H1 (cell line): ENCODE measurements at regions not wholly inside any gene's neighbourhood (a gene's known extent, or its start where the extent isn't known, plus 50 kb on each side); places are given as distances from the start of the nearest gene placed in this dataset.

ENCODE experiments used
- CTCF ChIA-PET: fragments of 300-600 bp; sonication (Branson Sonifier 250); formaldehyde crosslinking; loops from one replicate; lab custom pipeline; 2021; ENCODE audit not compliant: partially characterized antibody; lab: Charles Lee
- POLR2A ChIA-PET: fragments of 300-600 bp; sonication (Branson Sonifier 250); formaldehyde crosslinking; loops from one replicate; lab custom pipeline; 2021; ENCODE audit warnings: inconsistent platforms; ENCODE audit not compliant: partially characterized antibody; lab: Charles Lee
- DNase-seq, 2 experiments: peaks; one replicate each; pipeline versions ENCODE4 v3.0.0 to v3.0.0-alpha.2; 2010 to 2022; ENCODE audit warnings: low spot score in 2 of 2, low read depth in 1 of 2, mixed read lengths in 1 of 2
- FAIRE-seq: peaks from 2 replicates; lab custom pipeline; 2011; peaks lifted over from hg19 to GRCh38; lab: Jason Lieb, UNC
- H2AFZ ChIP-seq: 2 replicates; pipeline ENCODE4 v1.8.1; 2012; ENCODE audit warnings: low read length, inconsistent platforms
- H2AK5ac ChIP-seq: 2 replicates; pipeline ENCODE4 v1.6.1; 2013; ENCODE audit warnings: low read depth, low read length
- H2BK120ac ChIP-seq: replicated peaks from 2 replicates; pipeline ENCODE3; 2013; ENCODE audit warnings: low read depth, low read length, inconsistent platforms
- H2BK12ac ChIP-seq: 2 replicates; pipeline ENCODE4 v1.6.1; 2013; ENCODE audit warnings: low read depth, low read length
- H2BK15ac ChIP-seq: 2 replicates; pipeline ENCODE4 v1.6.1; 2013; ENCODE audit warnings: low read length
- H2BK20ac ChIP-seq: 2 replicates; pipeline ENCODE4 v1.6.1; 2013; ENCODE audit warnings: low read length
- H2BK5ac ChIP-seq: 2 replicates; pipeline ENCODE4 v1.6.1; 2013; ENCODE audit warnings: low read depth, low read length
- H3K14ac ChIP-seq: 2 replicates; pipeline ENCODE4 v1.6.1; 2013; ENCODE audit warnings: inconsistent platforms; ENCODE audit not compliant: insufficient read length
- H3K18ac ChIP-seq: 2 replicates; pipeline ENCODE4 v1.6.1; 2013; ENCODE audit warnings: low read length; ENCODE audit errors: extremely low read depth
- H3K23ac ChIP-seq: 2 replicates; pipeline ENCODE4 v1.6.1; 2013; ENCODE audit warnings: inconsistent platforms; ENCODE audit not compliant: insufficient read length
- H3K23me2 ChIP-seq: 2 replicates; pipeline ENCODE4 v1.6.1; 2013; ENCODE audit warnings: low read depth, low read length
- H3K27ac ChIP-seq: 2 replicates; pipeline ENCODE4 v1.6.1; 2011; ENCODE audit warnings: low read depth, low read length, inconsistent platforms
- H3K27me3 ChIP-seq, 4 experiments: replicated peaks in 1 of 4; 1 replicate in 1 of 4; 2 replicates in 3 of 4; pipeline versions ENCODE4 v1.6.1 to v1.8.1; 2011 to 2013; ENCODE audit warnings: low read length in 3 of 4, mild to moderate bottlenecking in 3 of 4, inconsistent platforms in 2 of 4, mixed read lengths in 2 of 4, moderate library complexity in 1 of 4; ENCODE audit not compliant: control insufficient read depth in 3 of 4, insufficient read depth in 3 of 4; ENCODE audit errors: extremely low read depth in 1 of 4
- H3K36me3 ChIP-seq, 4 experiments: 2 replicates each; pipeline versions ENCODE4 v1.6.1 to v1.8.1; 2011 to 2013; ENCODE audit warnings: mild to moderate bottlenecking in 4 of 4, low read length in 3 of 4, moderate library complexity in 2 of 4, control low read depth in 1 of 4, inconsistent platforms in 1 of 4; ENCODE audit not compliant: insufficient read depth in 4 of 4, control insufficient read depth in 2 of 4
- H3K4ac ChIP-seq: replicated peaks from 2 replicates; pipeline ENCODE3; 2013; ENCODE audit warnings: low read length, low read depth, mixed read lengths, inconsistent platforms; ENCODE audit not compliant: insufficient read length
- H3K4me1 ChIP-seq, 4 experiments: replicated peaks in 1 of 4; 1 replicate in 1 of 4; 2 replicates in 3 of 4; pipeline versions ENCODE4 v1.6.1 to v1.8.1; 2011 to 2013; ENCODE audit warnings: low read length in 3 of 4, inconsistent platforms in 2 of 4, mixed read lengths in 1 of 4; ENCODE audit not compliant: insufficient read depth in 4 of 4, control insufficient read depth in 3 of 4
- H3K4me2 ChIP-seq, 2 experiments: 2 replicates each; pipeline versions ENCODE4 v1.6.1 to v1.8.1; 2011 to 2013; ENCODE audit warnings: low read depth in 2 of 2, low read length in 2 of 2, control low read depth in 1 of 2, inconsistent platforms in 1 of 2, mild to moderate bottlenecking in 1 of 2; ENCODE audit not compliant: insufficient read depth in 1 of 2
- H3K4me3 ChIP-seq, 4 experiments: fragments of 200-600, 300-600 bp in 1 of 4; sonication (generic), shearing (Covaris generic), sonication (Bioruptor Twin) in 1 of 4; 2 replicates each; pipeline versions ENCODE4 v1.5.1 to v1.8.1; 2011 to 2016; ENCODE audit warnings: low read length in 4 of 4, low read depth in 3 of 4, control low read depth in 2 of 4, inconsistent platforms in 2 of 4, mild to moderate bottlenecking in 2 of 4, mixed read lengths in 1 of 4, moderate library complexity in 1 of 4; ENCODE audit not compliant: insufficient read depth in 2 of 4; ENCODE audit errors: extremely low read depth in 1 of 4
- H3K56ac ChIP-seq: replicated peaks from 2 replicates; pipeline ENCODE3; 2013; ENCODE audit warnings: low read depth, mild to moderate bottlenecking, mixed read lengths, low read length, inconsistent platforms; ENCODE audit not compliant: insufficient read length
- H3K79me1 ChIP-seq: 2 replicates; pipeline ENCODE4 v1.6.1; 2013; ENCODE audit warnings: low read depth, low read length, control low read depth
- H3K79me2 ChIP-seq, 2 experiments: 2 replicates each; pipeline versions ENCODE4 v1.6.1 to v1.8.1; 2012 to 2013; ENCODE audit warnings: low read length in 2 of 2, mild to moderate bottlenecking in 2 of 2, inconsistent platforms in 1 of 2; ENCODE audit not compliant: insufficient read depth in 2 of 2, control insufficient read depth in 1 of 2
- H3K9ac ChIP-seq, 4 experiments: replicated peaks in 1 of 4; 1 replicate in 1 of 4; 2 replicates in 3 of 4; pipeline versions ENCODE4 v1.6.1 to v1.8.1; 2011 to 2013; ENCODE audit warnings: low read depth in 3 of 4, low read length in 3 of 4, control low read depth in 2 of 4, mild to moderate bottlenecking in 2 of 4, moderate library complexity in 2 of 4, inconsistent platforms in 1 of 4; ENCODE audit errors: extremely low read depth in 1 of 4
- H3K9me3 ChIP-seq, 2 experiments: 2 replicates each; pipeline versions ENCODE4 v1.6.1 to v1.8.1; 2012 to 2013; ENCODE audit warnings: mild to moderate bottlenecking in 2 of 2, moderate library complexity in 2 of 2, control low read depth in 1 of 2, inconsistent platforms in 1 of 2, low read depth in 1 of 2, low read length in 1 of 2, mixed read lengths in 1 of 2; ENCODE audit not compliant: insufficient read depth in 2 of 2
- H4K20me1 ChIP-seq, 2 experiments: replicated peaks in 1 of 2; 2 replicates each; pipeline versions ENCODE3 to v1.8.1; 2011 to 2013; ENCODE audit warnings: inconsistent platforms in 2 of 2, low read length in 2 of 2, mild to moderate bottlenecking in 1 of 2; ENCODE audit not compliant: insufficient read depth in 2 of 2, control insufficient read depth in 1 of 2
- H4K5ac ChIP-seq: 2 replicates; pipeline ENCODE4 v1.6.1; 2013; ENCODE audit warnings: low read length, low read depth, mixed read lengths, inconsistent platforms; ENCODE audit not compliant: insufficient read length
- H4K8ac ChIP-seq: 2 replicates; pipeline ENCODE4 v1.8.0; 2013; ENCODE audit warnings: mild to moderate bottlenecking, moderate library complexity, low read length, inconsistent platforms; ENCODE audit not compliant: insufficient read depth; ENCODE audit errors: extremely low read depth
- H4K91ac ChIP-seq: replicated peaks from 2 replicates; pipeline ENCODE3; 2013; ENCODE audit warnings: low read length, mixed read lengths, inconsistent platforms; ENCODE audit not compliant: insufficient read length
- CBX8 ChIP-seq: fragments of 300-800, 300-1000 bp; sonication (generic); IDR thresholded peaks from 2 replicates; pipeline ENCODE4 v1.7.1; 2016; ENCODE audit warnings: low read depth, low read length, borderline replicate concordance
- GABPA ChIP-seq: IDR thresholded peaks from 2 replicates; pipeline ENCODE4 v1.6.1; 2011; ENCODE audit warnings: mild to moderate bottlenecking, low read length, moderate library complexity, borderline replicate concordance; ENCODE audit not compliant: insufficient read depth
- GTF2F1 ChIP-seq: IDR thresholded peaks from 2 replicates; pipeline ENCODE4 v1.6.1; 2012; ENCODE audit warnings: low read depth, low read length, improper control_type of control experiment, borderline replicate concordance
- JUN ChIP-seq: IDR thresholded peaks from 2 replicates; pipeline ENCODE4 v1.6.1; 2011; ENCODE audit warnings: low read depth, mild to moderate bottlenecking, improper control_type of control experiment, low read length
- KDM5A ChIP-seq: fragments of 200-600 bp; IDR thresholded peaks from 2 replicates; pipeline ENCODE4 v1.7.1; 2012; ENCODE audit warnings: mild to moderate bottlenecking, low read length, inconsistent platforms, mixed read lengths
- SUZ12 ChIP-seq: fragments of 200-600 bp; sonication (generic); IDR thresholded peaks from 2 replicates; pipeline ENCODE4 v1.6.1; 2012; ENCODE audit warnings: mild to moderate bottlenecking, inconsistent platforms, low read length, moderate library complexity, mixed read lengths
- WGBS, 2 experiments: shearing (Covaris generic) in 1 of 2; methylation state at CpG; one replicate each; pipeline versions ENCODE4 v1.1.6 to v1.1.7; 2013 to 2015; ENCODE audit warnings: low lambda C conversion rate in 2 of 2, mixed read lengths in 2 of 2, inconsistent platforms in 1 of 2, low coverage in 1 of 2, missing lambda C conversion rate in 1 of 2; ENCODE audit not compliant: insufficient replicate concordance in 2 of 2, insufficient coverage in 1 of 2, insufficient read length in 1 of 2; ENCODE audit errors: extremely low coverage in 1 of 2, missing lambda C conversion rate in 1 of 2; 5-methylcytosine and 5-hydroxymethylcytosine counted together
- TF ChIP-seq, protein P1 (sequence below): IDR thresholded peaks from 2 replicates; pipeline ENCODE4 v1.6.1; 2011; ENCODE audit warnings: low read length, improper control_type of control experiment

DNA sequence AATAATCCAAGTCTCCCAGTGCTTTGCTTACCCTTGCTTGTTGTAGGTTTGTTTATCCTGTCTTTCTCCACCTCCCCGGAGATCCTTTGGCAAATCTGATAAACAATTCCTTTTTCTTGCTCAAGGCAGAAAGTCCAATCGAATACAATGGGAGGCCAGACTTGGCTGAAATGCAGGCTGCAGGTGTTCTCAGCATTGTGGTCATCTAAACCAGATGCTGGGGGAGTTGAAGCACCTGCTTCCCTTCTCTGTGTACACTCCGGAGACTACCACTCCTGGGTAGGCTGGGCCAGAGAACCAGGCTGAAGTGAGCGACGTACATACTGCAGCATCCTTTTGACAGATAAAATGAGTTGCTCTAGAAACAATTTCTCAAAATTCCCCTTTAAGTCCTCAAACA lies 82.6 kb upstream of the PREP start:
- Histone ChIP-seq H3K36me3 (no peaks in the 10 kb centered on the region), H3K9me3 (no peaks in the 10 kb centered on the region), H4K91ac (no peak overlapping the region), H3K4me3 (no peak overlapping the region), H3K23ac (no peak overlapping the region), H4K20me1 (no peaks in the 10 kb centered on the region), H4K8ac (no peak overlapping the region), H3K4me1 (no peaks in the 10 kb centered on the region; a peak in 1 of 7 replicates), H3K79me2 (no peaks in the 10 kb centered on the region), H2BK12ac (no peak overlapping the region), H3K4me2 (no peak overlapping the region), H2AFZ (no peak overlapping the region), H3K18ac (no peak overlapping the region), H2BK15ac (no peak overlapping the region), H4K5ac (no peak overlapping the region), H3K56ac (no peak overlapping the region), H3K14ac (no peak overlapping the region), H3K27me3 (no peaks in the 10 kb centered on the region), H2BK5ac (no peak overlapping the region), H3K79me1 (no peaks in the 10 kb centered on the region), H3K9ac (no peak overlapping the region), H3K27ac (no peak overlapping the region), H2BK20ac (no peak overlapping the region), H3K4ac (no peak overlapping the region), H2AK5ac (no peak overlapping the region), H2BK120ac (no peak overlapping the region), H3K23me2 (peaks cover 1% of the 10 kb centered on the region; the same call in 1 of the 2 replicates)
- DNase-seq (no peak), FAIRE-seq (no peak)
- TF ChIP-seq KDM5A (no peak), GTF2F1 (no peak), SUZ12 (no peak), CBX8 (no peak), GABPA (no peak), JUN (no peak)
- TF ChIP-seq, protein P1, sequence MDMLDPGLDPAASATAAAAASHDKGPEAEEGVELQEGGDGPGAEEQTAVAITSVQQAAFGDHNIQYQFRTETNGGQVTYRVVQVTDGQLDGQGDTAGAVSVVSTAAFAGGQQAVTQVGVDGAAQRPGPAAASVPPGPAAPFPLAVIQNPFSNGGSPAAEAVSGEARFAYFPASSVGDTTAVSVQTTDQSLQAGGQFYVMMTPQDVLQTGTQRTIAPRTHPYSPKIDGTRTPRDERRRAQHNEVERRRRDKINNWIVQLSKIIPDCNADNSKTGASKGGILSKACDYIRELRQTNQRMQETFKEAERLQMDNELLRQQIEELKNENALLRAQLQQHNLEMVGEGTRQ = no peak
- ChIA-PET POLR2A (no interaction called here), CTCF (interaction anchor here (0.6 to 2.3 kb wide), 11 partner anchors 11 to 656 kb away, joined by 3 to 7 read pairs (median 3); no protein-coding TSS in a partner anchor)
- WGBS, 2 experiments = 85% methylated on average over 5 of the region's 5 CpGs; no CpG with 5 or more reads in 1 of the 2 experiments
